ENCODE measurements at regions not wholly inside any gene's neighbourhood (a gene's known extent, or its start where the extent isn't known, plus 50 kb on each side); places are given as distances from the start of the nearest gene placed in this dataset.

DNA sequence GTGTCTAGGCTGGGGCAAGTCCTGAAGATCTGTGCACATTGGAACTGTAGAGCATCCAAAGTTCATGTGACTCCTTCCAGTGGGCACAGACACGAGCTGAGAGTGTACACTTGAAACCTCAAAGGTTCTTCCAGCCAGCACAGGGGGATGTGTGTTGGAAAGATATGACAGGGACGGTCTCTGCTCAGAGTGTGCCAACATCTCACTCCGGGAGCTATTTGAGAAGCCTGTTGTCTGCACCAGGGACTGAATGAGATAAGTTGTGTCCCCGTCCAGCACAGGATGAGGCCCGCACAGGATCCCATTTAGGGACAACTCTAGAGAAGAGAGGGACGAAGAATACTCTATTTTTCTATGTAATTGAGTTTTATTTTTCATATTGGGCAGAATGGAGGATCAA lies 136.3 kb downstream of the SNAPC1 start:
- TF ChIP-seq, protein P1, sequence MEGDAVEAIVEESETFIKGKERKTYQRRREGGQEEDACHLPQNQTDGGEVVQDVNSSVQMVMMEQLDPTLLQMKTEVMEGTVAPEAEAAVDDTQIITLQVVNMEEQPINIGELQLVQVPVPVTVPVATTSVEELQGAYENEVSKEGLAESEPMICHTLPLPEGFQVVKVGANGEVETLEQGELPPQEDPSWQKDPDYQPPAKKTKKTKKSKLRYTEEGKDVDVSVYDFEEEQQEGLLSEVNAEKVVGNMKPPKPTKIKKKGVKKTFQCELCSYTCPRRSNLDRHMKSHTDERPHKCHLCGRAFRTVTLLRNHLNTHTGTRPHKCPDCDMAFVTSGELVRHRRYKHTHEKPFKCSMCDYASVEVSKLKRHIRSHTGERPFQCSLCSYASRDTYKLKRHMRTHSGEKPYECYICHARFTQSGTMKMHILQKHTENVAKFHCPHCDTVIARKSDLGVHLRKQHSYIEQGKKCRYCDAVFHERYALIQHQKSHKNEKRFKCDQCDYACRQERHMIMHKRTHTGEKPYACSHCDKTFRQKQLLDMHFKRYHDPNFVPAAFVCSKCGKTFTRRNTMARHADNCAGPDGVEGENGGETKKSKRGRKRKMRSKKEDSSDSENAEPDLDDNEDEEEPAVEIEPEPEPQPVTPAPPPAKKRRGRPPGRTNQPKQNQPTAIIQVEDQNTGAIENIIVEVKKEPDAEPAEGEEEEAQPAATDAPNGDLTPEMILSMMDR (IDR thresholded peaks at IDR 0.05; ENCODE audit: borderline replicate concordance, extremely low read depth, low read length, poor library complexity, severe bottlenecking): no peak
- no peak for TF ChIP-seq EZH2 (IDR thresholded peaks at IDR 0.05; ENCODE audit: borderline replicate concordance, low read depth, low read length, severe bottlenecking)
